Panc1 (cell line): ENCODE measurements at regions not wholly inside any gene's neighbourhood (a gene's known extent, or its start where the extent isn't known, plus 50 kb on each side); places are given as distances from the start of the nearest gene placed in this dataset.

ENCODE experiments used
- ATAC-seq: fragments of 200-7000 bp; cut with Tn5 transposase; 2 replicates; pipeline ENCODE4 v1.9.1; 2020; ENCODE audit warnings: mild to moderate bottlenecking, moderate library complexity
- BruUV-seq: library from RNA; stranded (reverse); fragments of 400-500 nt; replicated peaks from 2 replicates; lab custom pipeline; 2021; lab: Mats Ljungman, UMichigan
- CTCF ChIA-PET: fragments of 300-600 bp; sonication (Branson Sonifier 250); formaldehyde crosslinking; loops from one replicate; lab custom pipeline; 2022; ENCODE audit warnings: antibody characterized with exemption; lab: Charles Lee
- POLR2A ChIA-PET: fragments of 300-600 bp; sonication (Branson Sonifier 250); formaldehyde crosslinking; loops from one replicate; lab custom pipeline; 2022; ENCODE audit warnings: antibody characterized with exemption; lab: Charles Lee
- DNase-seq: peaks from one replicate; pipeline ENCODE4 v3.0.0-alpha.2; 2010; ENCODE audit warnings: low read depth, low spot score
- H3K27ac ChIP-seq: 2 replicates; pipeline ENCODE4 v1.5.1; 2011; ENCODE audit warnings: mild to moderate bottlenecking, low read length, inconsistent platforms
- H3K27me3 ChIP-seq: fragments of 200-500 bp; sonication (Bioruptor generic); 2 replicates; pipeline ENCODE4 v1.6.0; 2014; ENCODE audit warnings: low read length, inconsistent platforms; ENCODE audit not compliant: control insufficient read depth, insufficient read depth
- H3K36me3 ChIP-seq: fragments of 200-500 bp; sonication (Bioruptor generic); 2 replicates; pipeline ENCODE4 v1.5.1; 2014; ENCODE audit warnings: inconsistent platforms, mild to moderate bottlenecking, low read length, moderate library complexity; ENCODE audit not compliant: control insufficient read depth, insufficient read depth
- H3K4me1 ChIP-seq: 2 replicates; pipeline ENCODE4 v1.5.1; 2011; ENCODE audit warnings: inconsistent platforms, mild to moderate bottlenecking, low read length, moderate library complexity; ENCODE audit not compliant: control insufficient read depth, insufficient read depth
- H3K4me3 ChIP-seq, 2 experiments: 2 replicates each; pipeline ENCODE4 v1.5.1; 2011 to 2012; ENCODE audit warnings: low read depth in 2 of 2, low read length in 2 of 2, mild to moderate bottlenecking in 2 of 2, inconsistent platforms in 1 of 2, moderate library complexity in 1 of 2
- H3K9me3 ChIP-seq: fragments of 200-500 bp; sonication (Bioruptor generic); 2 replicates; pipeline ENCODE4 v1.5.1; 2014; ENCODE audit warnings: low read depth, mild to moderate bottlenecking, inconsistent platforms, low read length, moderate library complexity; ENCODE audit not compliant: control insufficient read depth, insufficient read depth
- POLR2AphosphoS5 ChIP-seq: IDR thresholded peaks from 2 replicates; pipeline ENCODE4 v1.6.1; 2012; ENCODE audit warnings: mild to moderate bottlenecking, low read depth, low read length, moderate library complexity
- SIN3A ChIP-seq: IDR thresholded peaks from 2 replicates; pipeline ENCODE4 v1.6.1; 2012; ENCODE audit warnings: low read depth, mild to moderate bottlenecking, low read length, moderate library complexity, borderline replicate concordance; ENCODE audit not compliant: insufficient read depth
- TCF7L2 ChIP-seq: IDR thresholded peaks from 2 replicates; pipeline ENCODE4 v1.6.1; 2011; ENCODE audit warnings: mild to moderate bottlenecking, low read depth, low read length, inconsistent platforms
- in situ Hi-C: cut with HindIII; loops from 2 replicates; pipeline ENCODE4 v1.10.0; 2016; ENCODE audit warnings: low sequenced_read_pairs, low pct_unique_long_range_greater_than_20kb
- intact Hi-C: fragments of 100-400 bp; cut with micrococcal nuclease; formaldehyde crosslinking; loops from one replicate; pipeline ENCODE4 v1.10.0; 2022; ENCODE audit not compliant: unreplicated experiment
- TF ChIP-seq, protein P1 (sequence below), 2 experiments: IDR thresholded peaks; 2 replicates each; pipeline ENCODE4 v1.6.1; 2011 to 2012; ENCODE audit warnings: low read depth in 2 of 2, control low read depth in 1 of 2, low read length in 1 of 2, mild to moderate bottlenecking in 1 of 2, moderate library complexity in 1 of 2; ENCODE audit not compliant: insufficient read depth in 1 of 2
- TF ChIP-seq, protein P2 (sequence below): fragments of 450-650 bp; IDR thresholded peaks from 2 replicates; pipeline ENCODE4 v1.5.1; 2017; ENCODE audit warnings: mild to moderate bottlenecking

GRCh38 chr21:17044696-17045095 lies 468.1 kb upstream of the CXADR start:
- no TSS peak for BruUV-seq
- H3K9me3 ChIP-seq, result no peaks in the 10 kb centered on the region
- H3K4me1 ChIP-seq, result no peaks in the 10 kb centered on the region
- H3K36me3 ChIP-seq, result no peaks in the 10 kb centered on the region
- no peak overlapping the region for H3K27ac ChIP-seq
- DNase-seq, result no peak
- CTCF ChIA-PET, result no interaction called here
- no peaks in the 10 kb centered on the region for H3K27me3 ChIP-seq
- POLR2A ChIA-PET, result no interaction called here
- no peak overlapping the region for H3K4me3 ChIP-seq
- in situ Hi-C loops, result no loop called here
- no peak for ATAC-seq
- intact Hi-C loops, result no loop called here
- TF ChIP-seq, protein P1, sequence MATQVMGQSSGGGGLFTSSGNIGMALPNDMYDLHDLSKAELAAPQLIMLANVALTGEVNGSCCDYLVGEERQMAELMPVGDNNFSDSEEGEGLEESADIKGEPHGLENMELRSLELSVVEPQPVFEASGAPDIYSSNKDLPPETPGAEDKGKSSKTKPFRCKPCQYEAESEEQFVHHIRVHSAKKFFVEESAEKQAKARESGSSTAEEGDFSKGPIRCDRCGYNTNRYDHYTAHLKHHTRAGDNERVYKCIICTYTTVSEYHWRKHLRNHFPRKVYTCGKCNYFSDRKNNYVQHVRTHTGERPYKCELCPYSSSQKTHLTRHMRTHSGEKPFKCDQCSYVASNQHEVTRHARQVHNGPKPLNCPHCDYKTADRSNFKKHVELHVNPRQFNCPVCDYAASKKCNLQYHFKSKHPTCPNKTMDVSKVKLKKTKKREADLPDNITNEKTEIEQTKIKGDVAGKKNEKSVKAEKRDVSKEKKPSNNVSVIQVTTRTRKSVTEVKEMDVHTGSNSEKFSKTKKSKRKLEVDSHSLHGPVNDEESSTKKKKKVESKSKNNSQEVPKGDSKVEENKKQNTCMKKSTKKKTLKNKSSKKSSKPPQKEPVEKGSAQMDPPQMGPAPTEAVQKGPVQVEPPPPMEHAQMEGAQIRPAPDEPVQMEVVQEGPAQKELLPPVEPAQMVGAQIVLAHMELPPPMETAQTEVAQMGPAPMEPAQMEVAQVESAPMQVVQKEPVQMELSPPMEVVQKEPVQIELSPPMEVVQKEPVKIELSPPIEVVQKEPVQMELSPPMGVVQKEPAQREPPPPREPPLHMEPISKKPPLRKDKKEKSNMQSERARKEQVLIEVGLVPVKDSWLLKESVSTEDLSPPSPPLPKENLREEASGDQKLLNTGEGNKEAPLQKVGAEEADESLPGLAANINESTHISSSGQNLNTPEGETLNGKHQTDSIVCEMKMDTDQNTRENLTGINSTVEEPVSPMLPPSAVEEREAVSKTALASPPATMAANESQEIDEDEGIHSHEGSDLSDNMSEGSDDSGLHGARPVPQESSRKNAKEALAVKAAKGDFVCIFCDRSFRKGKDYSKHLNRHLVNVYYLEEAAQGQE (IDR thresholded peaks at IDR 0.05; ENCODE audit: insufficient read depth in 1 of 2, low read depth in 2 of 2, low read length in 1 of 2), result no peak
- TF ChIP-seq SIN3A, result no peak
- TF ChIP-seq TCF7L2, result no peak
- TF ChIP-seq, protein P2, sequence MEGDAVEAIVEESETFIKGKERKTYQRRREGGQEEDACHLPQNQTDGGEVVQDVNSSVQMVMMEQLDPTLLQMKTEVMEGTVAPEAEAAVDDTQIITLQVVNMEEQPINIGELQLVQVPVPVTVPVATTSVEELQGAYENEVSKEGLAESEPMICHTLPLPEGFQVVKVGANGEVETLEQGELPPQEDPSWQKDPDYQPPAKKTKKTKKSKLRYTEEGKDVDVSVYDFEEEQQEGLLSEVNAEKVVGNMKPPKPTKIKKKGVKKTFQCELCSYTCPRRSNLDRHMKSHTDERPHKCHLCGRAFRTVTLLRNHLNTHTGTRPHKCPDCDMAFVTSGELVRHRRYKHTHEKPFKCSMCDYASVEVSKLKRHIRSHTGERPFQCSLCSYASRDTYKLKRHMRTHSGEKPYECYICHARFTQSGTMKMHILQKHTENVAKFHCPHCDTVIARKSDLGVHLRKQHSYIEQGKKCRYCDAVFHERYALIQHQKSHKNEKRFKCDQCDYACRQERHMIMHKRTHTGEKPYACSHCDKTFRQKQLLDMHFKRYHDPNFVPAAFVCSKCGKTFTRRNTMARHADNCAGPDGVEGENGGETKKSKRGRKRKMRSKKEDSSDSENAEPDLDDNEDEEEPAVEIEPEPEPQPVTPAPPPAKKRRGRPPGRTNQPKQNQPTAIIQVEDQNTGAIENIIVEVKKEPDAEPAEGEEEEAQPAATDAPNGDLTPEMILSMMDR, result no peak
- no peak for TF ChIP-seq POLR2AphosphoS5

DNA sequence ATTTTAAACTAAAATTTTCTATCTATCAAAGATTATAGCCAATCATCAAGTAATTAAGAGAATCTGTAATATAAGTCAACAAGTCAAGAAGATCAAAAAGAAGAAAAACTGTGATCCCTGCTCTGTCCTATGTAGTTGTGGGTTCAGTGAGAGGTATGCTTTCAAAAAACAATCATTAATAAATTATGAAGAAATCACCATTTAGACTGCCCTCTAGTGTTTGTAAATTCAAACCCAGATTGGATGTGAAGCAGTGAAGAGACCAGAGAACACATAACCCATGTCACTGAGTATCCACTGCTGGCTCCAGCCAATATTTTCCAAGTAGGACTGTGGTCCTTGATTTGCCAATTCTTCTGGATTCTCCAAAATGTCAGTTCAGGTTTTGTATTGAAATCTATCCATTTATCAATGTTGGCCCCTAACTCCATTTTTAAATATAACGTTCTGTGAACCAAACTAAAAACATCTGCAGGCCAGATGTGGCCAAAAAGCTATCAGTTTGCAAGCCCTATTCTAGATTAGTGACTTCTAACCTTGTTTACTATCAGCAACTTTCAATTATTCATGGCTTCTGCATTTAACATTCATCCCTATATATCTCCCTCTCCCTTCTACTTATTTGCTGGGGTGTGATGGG lies 467.5 kb upstream of the CXADR start:
- no peak for DNase-seq
- no peak for TF ChIP-seq SIN3A
- TF ChIP-seq, protein P2, result peak; percentile 13; the same call in 1 of the 2 replicates
- BruUV-seq, result no TSS peak
- ChIA-PET POLR2A (no interaction called here), CTCF (no interaction called here)
- Histone ChIP-seq H3K4me3 (no peak overlapping the region), H3K4me1 (no peaks in the 10 kb centered on the region), H3K27me3 (no peaks in the 10 kb centered on the region), H3K27ac (no peak overlapping the region), H3K9me3 (no peaks in the 10 kb centered on the region), H3K36me3 (no peaks in the 10 kb centered on the region)
- no peak for ATAC-seq
- in situ Hi-C loops (no loop called here), intact Hi-C loops (no loop called here)
